Glomerular visceral epithelial cell (primary cell): ENCODE measurements at regions not wholly inside any gene's neighbourhood (a gene's known extent, or its start where the extent isn't known, plus 50 kb on each side); places are given as distances from the start of the nearest gene placed in this dataset.
"Not testable (repeated sequence)": the region's sequence is repeated elsewhere in the genome, so short reads cannot be mapped to it uniquely, and the experiment has no call there.

Source experiments
- DNase-seq: peaks from one replicate; pipeline ENCODE4 v3.0.0-alpha.2; 2016; ENCODE audit errors: extremely low spot score

DNA sequence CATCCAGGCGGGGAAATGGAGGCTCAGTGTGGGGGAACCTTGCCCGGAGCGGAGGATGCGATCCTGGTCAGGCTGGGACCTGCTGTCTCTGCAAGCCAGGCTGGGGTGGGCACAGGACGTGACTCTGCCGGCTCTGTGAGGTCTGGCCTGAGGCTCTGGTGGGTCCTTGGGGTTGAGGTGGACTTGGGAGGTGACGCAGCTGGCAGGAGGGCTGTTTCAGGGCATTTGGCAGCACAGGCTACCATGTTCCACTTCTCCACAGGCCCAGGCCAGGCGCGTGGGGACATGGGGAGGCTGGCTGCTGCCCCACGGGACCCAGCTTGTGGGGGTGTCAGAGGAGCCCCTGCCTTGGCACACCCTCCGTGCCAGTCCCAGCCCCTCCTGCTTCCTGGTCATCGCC, 1199.7 kb downstream of the BRD1 start:
- DNase-seq: no peak

- DNase-seq: no peak
These were observed 1200.5 kb downstream of the BRD1 start for GRCh38 chr22:48627203-48627602.

GRCh38 chr22:48624401-48624800, 1203.3 kb downstream of the BRD1 start:
- DNase-seq: no peak

- DNase-seq: no peak
These were observed 1204.7 kb downstream of the BRD1 start for GRCh38 chr22:48622891-48623545.

DNA sequence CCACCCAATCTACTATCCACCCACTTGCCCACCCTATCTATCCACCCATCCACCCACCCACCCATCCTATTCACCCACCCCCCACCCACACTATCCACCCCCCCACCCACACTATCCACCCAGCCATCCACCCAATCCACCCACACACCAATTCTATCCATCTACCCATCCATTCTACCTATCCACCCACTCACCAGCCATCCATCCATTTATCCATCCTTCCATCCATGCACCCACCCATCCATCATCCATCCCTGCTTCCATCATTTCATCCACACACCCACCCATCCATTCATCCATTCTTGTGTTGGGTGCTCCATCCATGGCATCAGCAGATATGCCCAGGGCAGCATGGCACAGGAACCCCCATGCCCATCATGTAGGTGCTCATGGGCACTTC, 1206.6 kb downstream of the BRD1 start:
- no peak for DNase-seq

DNA sequence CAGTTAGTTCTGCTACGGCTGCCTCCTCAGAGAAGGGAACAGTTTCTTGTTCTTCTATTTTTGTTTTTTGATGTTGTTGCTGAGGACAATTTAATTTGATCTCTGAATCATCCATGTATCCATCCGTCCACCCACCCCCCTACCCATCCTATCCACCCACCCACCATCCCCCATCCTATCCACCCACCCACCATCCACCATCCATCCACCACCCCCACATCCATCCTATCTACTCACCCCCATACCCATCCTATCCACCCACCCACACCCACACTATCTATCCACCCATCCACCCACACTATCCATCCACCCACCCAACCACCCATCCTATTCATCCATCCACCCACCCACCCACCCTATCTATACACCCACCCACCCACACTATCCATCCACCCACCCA, 1207.2 kb downstream of the BRD1 start:
- not testable (repeated sequence) for DNase-seq

DNA sequence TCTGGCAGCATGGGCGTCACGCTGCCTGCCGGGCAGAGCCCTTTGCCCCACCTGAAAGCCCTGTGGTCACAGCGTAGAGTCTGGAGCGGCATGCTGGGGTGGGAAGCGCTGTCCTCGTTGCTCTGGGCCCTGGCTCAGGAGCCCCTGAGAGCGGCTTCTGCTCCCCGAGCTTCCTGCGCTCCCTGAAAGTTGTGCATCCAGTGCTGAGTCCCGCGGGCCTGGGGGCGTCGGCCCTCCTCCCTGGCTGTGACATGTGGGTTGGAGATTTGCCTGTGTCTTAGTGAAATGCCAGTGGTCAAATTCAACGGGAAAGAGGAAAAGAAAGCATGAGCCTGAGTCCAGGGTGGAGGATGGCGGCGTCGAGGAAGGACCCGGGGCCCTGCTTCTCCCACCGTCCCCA, 1208.0 kb downstream of the BRD1 start:
- no peak for DNase-seq

GRCh38 chr22:48618326-48618725, 1209.3 kb downstream of the BRD1 start:
- no peak for DNase-seq

- no peak for DNase-seq
These were observed 1211.0 kb downstream of the BRD1 start for GRCh38 chr22:48616656-48617055.

GRCh38 chr22:48615171-48616008, 1212.3 kb downstream of the BRD1 start:
- no peak for DNase-seq

DNA sequence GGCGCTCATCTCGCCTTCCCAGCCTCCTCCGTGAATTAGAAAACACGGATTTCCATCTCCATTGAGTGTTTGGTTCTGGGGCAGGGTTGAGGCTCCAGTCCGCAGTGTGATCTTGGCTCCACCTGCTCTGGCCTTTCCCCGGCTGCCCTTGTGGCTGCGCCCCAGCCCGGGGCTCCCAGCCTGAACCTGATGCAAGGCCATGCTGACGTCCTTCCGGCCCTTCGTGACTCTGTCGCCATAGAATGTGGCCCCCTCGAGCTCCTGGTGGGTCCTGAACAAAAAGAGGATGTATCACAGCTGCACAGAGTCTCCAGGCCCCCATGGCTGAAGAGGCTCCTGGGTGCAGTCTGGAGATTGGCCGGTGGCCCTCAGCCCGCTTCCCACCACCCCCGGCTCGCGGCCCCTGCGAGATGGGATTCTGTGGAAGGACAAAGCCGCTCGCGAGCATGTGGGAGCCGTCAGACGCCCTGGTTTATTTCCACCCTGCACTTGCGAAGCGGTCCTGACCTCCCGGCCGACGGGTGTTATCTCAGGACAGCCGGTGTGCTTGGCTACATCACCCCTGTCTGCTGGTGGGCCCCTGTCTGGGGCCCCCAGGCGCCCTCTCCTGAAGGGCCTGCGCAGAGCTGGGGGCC, 1214.0 kb downstream of the BRD1 start:
- DNase-seq: no peak

- DNase-seq: no peak
These were observed 1215.3 kb downstream of the BRD1 start for GRCh38 chr22:48612077-48612995.

- DNase-seq: no peak
These were observed 1218.3 kb downstream of the BRD1 start for GRCh38 chr22:48609279-48609865.

DNA sequence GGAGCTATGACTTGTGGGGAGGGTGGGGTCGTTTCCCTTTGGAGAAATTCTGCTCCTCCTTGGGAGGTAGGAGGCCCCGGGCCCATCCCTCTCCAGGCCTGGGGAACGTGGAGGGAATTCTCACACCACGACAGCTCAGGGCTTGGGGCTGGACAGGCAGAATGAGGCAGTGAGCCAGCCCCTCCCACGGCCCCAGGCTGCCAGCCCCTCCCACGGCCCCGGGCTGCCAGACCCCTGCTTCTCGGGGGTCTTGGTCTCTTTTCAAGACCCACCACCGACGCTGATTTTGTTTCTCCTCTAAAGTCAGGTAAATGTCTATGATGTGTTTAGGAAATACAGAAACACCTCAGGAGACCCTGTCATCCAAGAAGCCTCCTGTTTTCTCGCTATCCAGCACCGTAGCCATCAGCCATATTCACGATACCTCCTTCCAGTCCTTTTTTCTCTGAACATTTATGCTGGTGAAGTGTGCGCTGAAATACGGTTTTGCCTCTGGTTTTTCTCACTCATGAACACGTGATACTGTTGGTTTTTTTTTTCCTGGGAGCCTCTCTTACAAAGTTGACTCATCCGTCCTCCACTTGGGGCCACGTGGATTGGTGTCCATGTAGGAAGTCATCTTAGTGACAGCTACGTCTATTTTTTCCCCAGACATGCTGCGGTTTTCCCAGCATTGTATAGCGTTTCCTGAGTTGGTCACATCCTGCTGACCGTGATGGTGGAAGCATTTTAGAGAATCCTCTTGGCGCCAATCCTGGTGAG, 1219.6 kb downstream of the BRD1 start:
- DNase-seq: no peak

DNA sequence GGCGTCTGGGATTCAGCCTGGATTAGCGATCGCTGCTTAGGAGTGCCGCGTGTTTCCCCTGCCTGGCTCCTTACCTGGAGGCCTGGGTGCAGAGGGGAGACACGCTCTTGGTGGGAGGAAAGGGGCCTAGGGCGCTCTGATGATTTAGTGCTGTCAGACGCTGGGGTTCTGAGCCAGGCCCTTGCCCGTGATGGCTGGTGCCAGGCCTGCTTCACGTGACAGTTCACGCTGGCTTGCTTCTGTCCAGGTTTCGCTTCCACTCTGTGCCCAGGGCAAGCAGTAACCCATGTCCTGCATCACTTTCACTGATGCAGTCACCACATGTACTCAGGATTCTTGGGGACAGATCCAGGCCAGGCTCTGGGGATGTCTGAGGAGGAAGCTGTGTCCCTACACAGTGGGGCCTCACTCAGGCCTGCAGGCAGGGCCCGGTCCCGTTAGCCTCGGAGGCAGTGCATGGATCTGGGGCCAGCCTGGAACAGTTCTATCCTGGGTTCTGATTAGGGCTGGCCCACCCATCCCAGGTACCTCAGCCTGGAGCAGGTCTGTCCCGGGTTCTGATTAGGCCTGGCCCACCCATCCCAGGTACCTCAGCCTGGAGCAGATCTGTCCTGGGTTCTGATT, 1220.9 kb downstream of the BRD1 start:
- DNase-seq: no peak

DNA sequence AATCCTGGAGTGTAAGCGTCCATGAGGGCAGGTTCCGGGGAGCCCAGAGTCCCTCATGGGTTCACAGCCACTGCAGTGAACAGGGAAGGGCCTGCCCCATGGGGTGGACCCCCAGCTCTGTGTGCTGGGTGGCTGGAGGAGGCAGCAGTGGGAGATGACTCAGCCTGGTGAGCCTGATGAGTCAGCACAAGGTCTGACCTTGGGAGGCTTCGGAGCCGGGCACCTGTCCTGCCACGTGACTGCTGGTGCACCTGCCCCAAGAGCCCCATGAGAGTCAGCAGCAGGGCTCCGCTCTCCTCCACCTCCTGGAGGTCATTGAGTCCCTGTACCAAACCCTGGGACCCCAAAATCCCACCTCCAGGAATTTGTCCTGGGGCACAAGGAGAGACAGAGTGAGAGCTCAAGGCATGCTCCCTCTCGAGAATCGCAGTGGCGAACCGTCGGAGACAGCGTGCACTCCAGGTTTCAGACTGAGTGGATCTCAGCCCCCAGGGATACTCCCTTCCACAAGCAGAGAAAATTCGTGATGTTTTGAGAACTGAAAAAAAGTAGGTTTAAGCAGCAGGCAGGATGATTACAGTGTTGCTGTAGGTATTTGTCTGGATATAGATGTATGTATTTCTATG, 1221.7 kb downstream of the BRD1 start:
- no peak for DNase-seq

DNA sequence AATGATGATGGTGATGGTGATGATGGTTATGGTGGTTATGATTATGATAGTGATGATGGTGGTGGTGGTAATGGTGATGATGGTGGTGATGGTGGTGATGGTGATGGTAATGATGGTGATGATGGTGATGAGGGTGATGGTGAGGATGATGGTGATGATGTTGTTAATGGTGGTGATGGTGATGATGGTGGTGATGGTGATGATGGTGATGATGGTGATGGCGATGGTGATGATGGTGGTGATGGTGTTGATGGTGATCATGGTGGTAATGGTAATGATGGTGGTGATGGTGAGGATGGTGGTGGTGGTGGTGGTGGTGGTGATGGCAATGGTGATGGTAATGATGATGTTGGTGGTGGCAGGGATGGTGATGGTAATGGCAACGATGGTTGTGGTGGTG, 1222.5 kb downstream of the BRD1 start:
- no peak for DNase-seq

DNA sequence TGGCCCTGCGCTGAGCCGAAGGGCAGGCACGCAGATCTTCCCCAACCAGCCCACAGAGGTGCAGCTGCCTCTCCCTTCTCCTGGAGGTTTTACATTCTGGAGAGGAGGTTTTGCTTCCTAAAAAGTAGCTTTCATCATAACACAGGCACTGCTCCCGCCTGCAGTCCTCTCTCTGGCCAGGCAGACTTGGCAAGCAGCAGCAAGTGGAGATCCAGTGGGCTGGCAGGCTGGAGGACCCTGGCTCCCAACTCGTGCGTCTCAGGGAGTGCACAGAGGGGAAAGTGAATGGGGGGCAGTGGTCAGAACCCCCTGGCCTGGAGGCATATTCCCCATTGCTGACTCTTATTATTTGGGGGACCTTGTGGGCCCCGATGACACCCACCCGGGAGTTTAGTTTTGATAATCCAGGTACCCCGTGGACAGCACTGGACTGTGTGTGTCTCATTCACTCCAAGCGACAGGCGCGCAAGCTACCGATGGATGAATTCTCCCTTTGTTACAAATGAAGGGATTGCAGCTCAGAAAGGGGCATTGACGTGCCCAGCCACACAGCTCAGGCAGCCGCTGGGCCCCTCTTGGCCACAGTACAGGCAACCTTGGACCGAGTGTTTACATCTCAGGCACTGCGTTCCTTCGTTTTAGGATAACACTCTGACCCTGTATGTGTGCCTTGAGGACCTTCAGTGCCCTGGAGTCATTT, 1223.9 kb downstream of the BRD1 start:
- no peak for DNase-seq
